MCF 10A (cell line): ENCODE measurements at regions not wholly inside any gene's neighbourhood (a gene's known extent, or its start where the extent isn't known, plus 50 kb on each side); places are given as distances from the start of the nearest gene placed in this dataset.

Experiments used
- BruUV-seq: library from RNA; stranded (reverse); fragments of 400-500 nt; replicated peaks from 2 replicates; lab custom pipeline; 2021; lab: Mats Ljungman, UMichigan
- CTCF ChIA-PET: fragments of 300-600 bp; sonication (Branson Sonifier 250); formaldehyde crosslinking; extraction: SDS; loops from one replicate; lab custom pipeline; 2021; ENCODE audit warnings: antibody characterized with exemption, inconsistent platforms; lab: Yijun Ruan, JAX
- POLR2A ChIA-PET: fragments of 300-600, 350-650 bp; sonication (Branson Sonifier 250); formaldehyde crosslinking; extraction: SDS; loops from one replicate; lab custom pipeline; 2020; ENCODE audit warnings: antibody characterized with exemption, inconsistent platforms; lab: Yijun Ruan, JAX
- DNase-seq: peaks from one replicate; pipeline ENCODE4 v3.0.0-alpha.2; 2018; ENCODE audit not compliant: unreplicated experiment
- H3K27ac Mint-ChIP-seq: one replicate; pipeline ENCODE4 v1.8.0; 2022; ENCODE audit warnings: mild to moderate bottlenecking, low read depth, mixed read lengths; ENCODE audit not compliant: unreplicated experiment
- H3K27me3 Mint-ChIP-seq: one replicate; pipeline ENCODE4 v1.8.0; 2022; ENCODE audit warnings: mixed read lengths; ENCODE audit not compliant: insufficient read depth, unreplicated experiment
- H3K36me3 Mint-ChIP-seq: one replicate; pipeline ENCODE4 v1.8.0; 2022; ENCODE audit warnings: mild to moderate bottlenecking, moderate library complexity, mixed read lengths; ENCODE audit not compliant: insufficient read depth, unreplicated experiment
- H3K4me1 Mint-ChIP-seq: one replicate; pipeline ENCODE4 v1.8.0; 2022; ENCODE audit warnings: mixed read lengths; ENCODE audit not compliant: insufficient read depth, unreplicated experiment
- H3K4me3 Mint-ChIP-seq: one replicate; pipeline ENCODE4 v1.8.0; 2022; ENCODE audit warnings: mild to moderate bottlenecking, moderate library complexity, mixed read lengths; ENCODE audit not compliant: unreplicated experiment
- H3K9me3 Mint-ChIP-seq: one replicate; pipeline ENCODE4 v1.8.0; 2022; ENCODE audit warnings: mixed read lengths; ENCODE audit not compliant: unreplicated experiment
- intact Hi-C: fragments of 100-400 bp; cut with micrococcal nuclease; formaldehyde crosslinking; loops from 2 replicates; pipeline ENCODE4 v1.14.1; 2022
- TF ChIP-seq, protein P1 (sequence below): fragments of 200-600 bp; IDR thresholded peaks from one replicate; pipeline ENCODE4 v1.8.0; 2022; ENCODE audit warnings: antibody characterized with exemption, mild to moderate bottlenecking; ENCODE audit not compliant: unreplicated experiment

DNA sequence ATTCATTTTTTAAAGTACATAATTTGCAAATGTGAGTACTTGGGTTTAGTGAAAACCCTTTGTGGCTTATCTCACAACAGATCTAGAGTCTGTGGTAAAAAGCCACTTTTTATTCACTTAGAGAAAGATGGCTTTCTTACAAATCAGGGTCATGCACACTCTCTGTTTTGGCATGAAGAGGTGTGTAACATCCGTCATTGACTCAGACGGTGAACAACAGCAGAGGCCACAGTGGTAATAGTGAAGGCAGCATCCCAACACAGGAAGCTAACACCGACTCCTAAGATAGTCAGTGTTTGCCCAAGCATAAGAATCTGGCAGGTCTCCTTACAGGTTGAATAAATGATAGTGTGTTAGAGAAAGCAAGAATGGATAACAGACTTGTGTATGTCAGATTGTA is 593.0 kb downstream of the SOX5 start:
- no peak for DNase-seq
- H3K27ac Mint-ChIP-seq: no peak overlapping the region
- H3K4me1 Mint-ChIP-seq: no peaks in the 10 kb centered on the region
- ChIA-PET POLR2A (no interaction called here), CTCF (no interaction called here)
- H3K27me3 Mint-ChIP-seq: peaks cover 22% of the 10 kb centered on the region
- TF ChIP-seq, protein P1, sequence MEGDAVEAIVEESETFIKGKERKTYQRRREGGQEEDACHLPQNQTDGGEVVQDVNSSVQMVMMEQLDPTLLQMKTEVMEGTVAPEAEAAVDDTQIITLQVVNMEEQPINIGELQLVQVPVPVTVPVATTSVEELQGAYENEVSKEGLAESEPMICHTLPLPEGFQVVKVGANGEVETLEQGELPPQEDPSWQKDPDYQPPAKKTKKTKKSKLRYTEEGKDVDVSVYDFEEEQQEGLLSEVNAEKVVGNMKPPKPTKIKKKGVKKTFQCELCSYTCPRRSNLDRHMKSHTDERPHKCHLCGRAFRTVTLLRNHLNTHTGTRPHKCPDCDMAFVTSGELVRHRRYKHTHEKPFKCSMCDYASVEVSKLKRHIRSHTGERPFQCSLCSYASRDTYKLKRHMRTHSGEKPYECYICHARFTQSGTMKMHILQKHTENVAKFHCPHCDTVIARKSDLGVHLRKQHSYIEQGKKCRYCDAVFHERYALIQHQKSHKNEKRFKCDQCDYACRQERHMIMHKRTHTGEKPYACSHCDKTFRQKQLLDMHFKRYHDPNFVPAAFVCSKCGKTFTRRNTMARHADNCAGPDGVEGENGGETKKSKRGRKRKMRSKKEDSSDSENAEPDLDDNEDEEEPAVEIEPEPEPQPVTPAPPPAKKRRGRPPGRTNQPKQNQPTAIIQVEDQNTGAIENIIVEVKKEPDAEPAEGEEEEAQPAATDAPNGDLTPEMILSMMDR: no peak
- H3K4me3 Mint-ChIP-seq: no peak overlapping the region
- intact Hi-C loops: no loop called here
- peaks cover 4% of the 10 kb centered on the region for H3K9me3 Mint-ChIP-seq
- BruUV-seq: no TSS peak
- H3K36me3 Mint-ChIP-seq: no peaks in the 10 kb centered on the region

DNA sequence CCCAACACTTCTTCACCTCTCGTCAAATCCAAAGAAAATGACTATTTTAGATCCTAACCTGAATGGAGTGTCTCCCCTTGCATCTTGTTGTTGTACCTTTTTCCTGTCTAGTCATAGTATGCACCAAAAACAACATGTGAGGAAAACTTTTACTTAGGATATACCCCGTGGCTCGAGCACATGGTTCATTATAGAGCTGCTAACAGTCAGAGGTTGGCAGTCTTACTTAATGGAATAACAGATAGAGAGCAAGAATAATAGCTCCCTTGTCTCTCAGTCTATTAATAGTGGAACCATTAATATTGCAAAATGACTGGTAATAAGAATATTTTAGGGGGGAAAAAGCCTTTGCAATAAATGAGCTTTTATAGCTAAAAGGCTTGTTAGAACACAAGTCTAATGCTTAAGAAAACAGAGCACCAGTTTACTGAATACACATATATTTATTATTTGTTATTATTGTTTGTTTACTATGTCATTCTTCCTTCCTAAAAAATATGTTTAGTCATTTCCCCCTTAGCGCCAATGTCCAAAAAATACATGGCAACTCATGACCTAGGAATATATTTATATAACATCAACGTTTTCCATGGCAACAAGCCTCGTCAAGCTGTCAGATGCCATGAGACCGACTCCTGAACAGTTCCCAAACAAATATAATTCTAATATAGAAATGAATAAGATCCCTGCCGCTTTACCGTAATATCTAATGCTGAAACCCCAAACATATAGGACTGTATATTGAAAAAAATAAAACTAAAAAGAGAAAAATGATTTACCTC is 592.4 kb downstream of the SOX5 start:
- Mint-ChIP-seq H3K4me3 (no peak overlapping the region), H3K27ac (no peak overlapping the region), H3K36me3 (no peaks in the 10 kb centered on the region)

GRCh38 chr12:23359975-23360701 is 589.3 kb downstream of the SOX5 start:
- POLR2A ChIA-PET: no interaction called here
- CTCF ChIA-PET: interaction anchor here (0.6 to 1.2 kb wide), 2 partner anchors 20 to 134 kb away, joined by 3 read pairs; no protein-coding TSS in a partner anchor
- BruUV-seq: no TSS peak

More for the DNA sequence above, 592.4 kb downstream of the SOX5 start:
- intact Hi-C loops: no loop called here
- ChIA-PET POLR2A (no interaction called here), CTCF (no interaction called here)
- BruUV-seq: no TSS peak
- TF ChIP-seq, protein P1: no peak
- Mint-ChIP-seq H3K4me1 (no peaks in the 10 kb centered on the region), H3K9me3 (peaks cover 4% of the 10 kb centered on the region), H3K27me3 (peaks cover 15% of the 10 kb centered on the region)
- DNase-seq: no peak

DNA sequence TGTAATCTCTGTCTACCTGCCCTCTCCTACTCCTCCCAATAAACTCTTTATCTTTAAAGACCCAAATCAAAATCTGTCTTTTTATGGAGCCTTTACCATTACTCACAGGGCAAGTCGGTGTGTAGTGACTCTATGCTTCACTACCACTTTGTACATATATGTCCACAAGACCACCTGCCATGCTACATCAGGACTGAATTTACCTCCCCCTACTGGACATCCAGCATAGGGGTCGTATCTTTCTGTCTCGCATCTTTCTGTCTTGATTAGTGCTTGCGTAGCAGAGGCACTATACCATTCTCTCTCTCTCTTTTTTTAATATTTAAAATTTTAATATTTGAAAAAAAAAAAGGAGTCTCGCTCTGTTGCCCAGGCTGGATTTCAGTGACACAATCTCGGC is 587.5 kb downstream of the SOX5 start:
- TF ChIP-seq, protein P1: no peak
- H3K36me3 Mint-ChIP-seq: no peaks in the 10 kb centered on the region
- ChIA-PET CTCF (no interaction called here), POLR2A (interaction anchor here (0.6 kb wide), 1 partner anchor 611 kb away, joined by 3 read pairs; no protein-coding TSS in a partner anchor)
- DNase-seq: no peak
- no peak overlapping the region for H3K27ac Mint-ChIP-seq
- H3K4me3 Mint-ChIP-seq: no peak overlapping the region
- no peaks in the 10 kb centered on the region for H3K9me3 Mint-ChIP-seq
- no peaks in the 10 kb centered on the region for H3K4me1 Mint-ChIP-seq
- H3K27me3 Mint-ChIP-seq: no peaks in the 10 kb centered on the region
- intact Hi-C loops: no loop called here
- BruUV-seq: no TSS peak

More at GRCh38 chr12:23359975-23360701, 589.3 kb downstream of the SOX5 start:
- H3K36me3 Mint-ChIP-seq: no peaks in the 10 kb centered on the region
- no peaks in the 10 kb centered on the region for H3K4me1 Mint-ChIP-seq
- no peaks in the 10 kb centered on the region for H3K27me3 Mint-ChIP-seq
- TF ChIP-seq, protein P1: no peak
- intact Hi-C loops: no loop called here
- H3K9me3 Mint-ChIP-seq: no peaks in the 10 kb centered on the region
- no peak overlapping the region for H3K4me3 Mint-ChIP-seq
- H3K27ac Mint-ChIP-seq: no peak overlapping the region
- DNase-seq: no peak
